Pancreas (tissue), 10 donors: ENCODE measurements at regions not wholly inside any gene's neighbourhood (a gene's known extent, or its start where the extent isn't known, plus 50 kb on each side); places are given as distances from the start of the nearest gene placed in this dataset.

Experiments
- ATAC-seq, 4 donors: fragments of 200-7000 bp; cut with Tn5 transposase; one replicate each; pipeline versions ENCODE4 v1.8.0 to v1.9.1; 2020; ENCODE audit warnings: mild to moderate bottlenecking in 4 of 4, moderate library complexity in 4 of 4
- DNase-seq, 6 donors: peaks; one replicate each; pipeline ENCODE4 v3.0.0-alpha.2; 2020
- FAIRE-seq: peaks from 2 replicates; lab custom pipeline; 2012; peaks lifted over from hg19 to GRCh38; lab: Jason Lieb, UNC
- H3K27ac ChIP-seq, 4 donors: fragments of 200-600 bp; sonication (generic); 1 replicate in 3 of 4; 2 replicates in 1 of 4; pipeline versions ENCODE4 v1.5.0 to v1.8.0; 2020
- H3K27me3 ChIP-seq, 4 donors: fragments of 200-600 bp; one replicate each; pipeline ENCODE4 v1.8.0; 2021
- H3K36me3 ChIP-seq, 3 donors: fragments of 200-600 bp; sonication (generic) in 1 of 3; one replicate each; pipeline versions ENCODE4 v1.5.0 to v1.8.0; 2020 to 2021
- H3K4me1 ChIP-seq, 3 donors: fragments of 200-600 bp; one replicate each; pipeline ENCODE4 v1.8.0; 2021
- H3K4me3 ChIP-seq, 4 donors: fragments of 200-600 bp; sonication (generic) in 2 of 4; one replicate each; pipeline versions ENCODE4 v1.5.0 to v1.8.0; 2020 to 2021
- H3K9me3 ChIP-seq, 4 donors: fragments of 200-600 bp; one replicate each; pipeline ENCODE4 v1.8.0; 2021
- CTCF ChIP-seq, 4 donors: fragments of 200-600 bp; sonication (generic) in 3 of 4; IDR thresholded peaks; one replicate each; pipeline versions ENCODE4 v1.5.0 to v1.8.0; 2021; ENCODE audit warnings: antibody characterized with exemption in 4 of 4
- WGBS, 2 donors: extraction: QIAGEN DNeasy Blood & Tissue Kit; methylation state at CpG; one replicate each; pipeline ENCODE4 v1.1.7; 2013; 5-methylcytosine and 5-hydroxymethylcytosine counted together
- intact Hi-C, 3 donors: fragments of 100-400 bp; cut with DNase I; formaldehyde crosslinking; loops; one replicate each; pipeline versions ENCODE4 v1.11.1 to v1.14.2; 2022
- donor health status: healthy with polysubstance abuse.
- donor health status: DM: no; HTN: no; CAD: no; lungs with moderate emphysema.
- donor health status: DM: no; HTN: no; CAD: no.
- donor health status: control.
- donor health status: control.
- donor health status: Bipolar disorder and iron deficiency.
- donor health status: DM: yes; HTN: yes; CAD: no.
- donor health status: DM: no; HTN: no; CAD: no.
- donor health status: DM: no; HTN: no; CAD: no.
- donor health status: DM: yes; HTN: yes; CAD: no.

DNA sequence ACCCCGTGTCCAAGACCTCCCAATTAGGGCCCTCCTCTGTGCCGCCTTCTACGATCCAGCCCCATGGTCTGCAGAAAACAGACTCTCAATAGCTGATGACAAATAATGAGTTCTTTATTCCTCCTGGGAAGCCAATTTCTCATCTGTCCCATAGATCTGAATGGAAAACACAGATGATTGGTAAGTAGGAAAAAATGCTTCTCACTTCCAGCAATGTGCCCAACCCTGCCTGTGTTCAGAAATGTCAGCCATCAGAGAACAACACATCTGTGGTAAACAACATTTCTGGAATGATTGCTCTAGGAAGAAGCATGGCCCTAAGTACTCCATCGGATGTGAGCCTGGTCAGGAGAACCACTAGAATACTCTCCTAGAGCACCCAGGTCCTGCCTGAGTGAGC lies 240.5 kb upstream of the HES1 start:
- Histone ChIP-seq H3K27me3 (no peaks in the 10 kb centered on the region), H3K4me1 (peaks cover 4 to 10% (median 5%) of the 10 kb centered on the region in 3 donors), H3K36me3 (no peaks in the 10 kb centered on the region), H3K4me3 (no peak overlapping the region), H3K9me3 (no peaks in the 10 kb centered on the region), H3K27ac (no peak overlapping the region)
- FAIRE-seq (no peak), ATAC-seq (no peak), DNase-seq (no peak)
- intact Hi-C loops: no loop called here
- TF ChIP-seq CTCF (IDR thresholded peaks at IDR 0.05): no peak
- 88 to 93% methylated on average over 4 of the region's 4 CpGs for WGBS, 2 donors

- 80 to 93% methylated on average over 7 of the region's 7 CpGs for WGBS, 2 donors
- ATAC-seq: no peak
- no peak for FAIRE-seq
- intact Hi-C loops: no loop called here
- TF ChIP-seq CTCF (IDR thresholded peaks at IDR 0.05): no peak
- H3K36me3 ChIP-seq: no peaks in the 10 kb centered on the region
- no peaks in the 10 kb centered on the region for H3K9me3 ChIP-seq
- no peaks in the 10 kb centered on the region for H3K27me3 ChIP-seq
- no peak for DNase-seq
- H3K4me3 ChIP-seq: no peak overlapping the region
- peaks cover 4 to 10% (median 5%) of the 10 kb centered on the region in 3 donors for H3K4me1 ChIP-seq
- no peak overlapping the region for H3K27ac ChIP-seq
Observed at GRCh38 chr3:193896419-193896818, 239.5 kb upstream of the HES1 start.

GRCh38 chr3:193897288-193897687 lies 238.7 kb upstream of the HES1 start:
- no peak for FAIRE-seq
- Histone ChIP-seq H3K27me3 (no peaks in the 10 kb centered on the region), H3K36me3 (no peaks in the 10 kb centered on the region), H3K27ac (no peak overlapping the region), H3K4me3 (no peak overlapping the region), H3K4me1 (peaks cover 4 to 10% (median 5%) of the 10 kb centered on the region in 3 donors), H3K9me3 (no peaks in the 10 kb centered on the region)
- no peak for TF ChIP-seq CTCF (IDR thresholded peaks at IDR 0.05)
- no peak for ATAC-seq
- intact Hi-C loops: no loop called here
- DNase-seq: no peak
- WGBS, 2 donors: 87 to 97% methylated on average over 10 of the region's 10 CpGs

DNA sequence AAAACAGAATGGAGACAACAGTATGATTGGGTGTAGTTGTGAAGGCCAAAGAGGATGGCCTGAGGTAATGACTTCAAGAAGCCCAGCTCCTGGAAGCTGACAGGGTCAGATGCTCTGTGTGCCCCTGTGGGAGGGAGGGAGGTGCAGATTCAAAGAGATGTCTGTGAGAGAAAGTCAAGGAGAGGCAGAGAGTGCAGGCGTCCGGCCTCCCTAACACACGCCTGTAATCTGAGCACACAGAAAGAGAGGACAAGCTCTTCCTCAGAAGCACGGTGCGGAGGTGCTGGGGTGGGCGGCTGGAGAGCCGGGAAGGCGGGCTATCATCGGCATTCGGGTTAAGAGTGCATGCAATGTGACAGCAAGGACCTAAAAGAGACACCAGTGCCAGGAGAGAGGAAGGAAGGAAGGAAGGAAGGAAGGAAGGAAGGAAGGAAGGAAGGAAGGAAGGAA lies 238.2 kb upstream of the HES1 start:
- H3K4me3 ChIP-seq: no peak overlapping the region
- no peak for TF ChIP-seq CTCF (IDR thresholded peaks at IDR 0.05)
- FAIRE-seq (no peak), ATAC-seq (no peak), DNase-seq (no peak)
- H3K36me3 ChIP-seq: no peaks in the 10 kb centered on the region
- WGBS, 2 donors: 81% methylated on average over 10 of the region's 10 CpGs
- peaks cover 4 to 10% (median 5%) of the 10 kb centered on the region in 3 donors for H3K4me1 ChIP-seq
- no peak overlapping the region for H3K27ac ChIP-seq
- no peaks in the 10 kb centered on the region for H3K27me3 ChIP-seq
- no peaks in the 10 kb centered on the region for H3K9me3 ChIP-seq
- intact Hi-C loops: no loop called here

DNA sequence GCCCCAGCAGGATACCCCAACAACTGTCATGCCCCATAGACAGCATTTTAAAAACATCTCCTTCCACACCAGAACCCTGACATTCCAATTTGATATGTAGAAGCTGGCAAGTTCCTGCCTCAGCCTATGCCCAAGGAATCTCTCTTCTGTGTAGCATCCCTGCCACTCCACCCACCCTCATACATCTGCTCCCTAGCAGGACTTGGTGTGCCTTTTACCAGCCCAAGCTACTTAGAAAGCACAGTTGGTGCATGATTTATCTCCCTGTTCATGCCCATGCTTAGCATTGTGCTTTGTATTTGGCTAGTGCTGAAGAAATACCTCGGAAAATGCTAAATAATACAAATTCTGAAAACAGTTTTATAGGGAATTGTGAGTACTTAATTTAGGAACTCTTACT lies 236.9 kb upstream of the HES1 start:
- Histone ChIP-seq H3K9me3 (no peaks in the 10 kb centered on the region), H3K27me3 (no peaks in the 10 kb centered on the region), H3K4me1 (peaks cover under 1 to 5% (median 4%) of the 10 kb centered on the region in 3 donors), H3K4me3 (no peak overlapping the region), H3K27ac (no peak overlapping the region), H3K36me3 (no peaks in the 10 kb centered on the region)
- 81 to 85% methylated on average over 1 of the region's 1 CpG for WGBS, 2 donors
- no peak for TF ChIP-seq CTCF (IDR thresholded peaks at IDR 0.05)
- no peak for FAIRE-seq
- no peak for DNase-seq
- ATAC-seq: no peak
- intact Hi-C loops: no loop called here
